GM12878 (cell line): ENCODE measurements at regions not wholly inside any gene's neighbourhood (a gene's known extent, or its start where the extent isn't known, plus 50 kb on each side); places are given as distances from the start of the nearest gene placed in this dataset.

Experiments used
- BACH1 ChIP-seq: fragments of 450-650 bp; IDR thresholded peaks from 2 replicates; pipeline ENCODE4 v1.6.1; 2017; ENCODE audit warnings: mild to moderate bottlenecking, borderline replicate concordance
- CTCF ChIP-seq, 3 experiments: IDR thresholded peaks in 2 of 3; conservative IDR thresholded peaks in 1 of 3; 2 replicates each; pipeline ENCODE4 v1.5.1; 2011; ENCODE audit warnings: low read depth in 3 of 3, low read length in 3 of 3, mild to moderate bottlenecking in 3 of 3, control low read depth in 2 of 3, moderate library complexity in 2 of 3, inconsistent platforms in 1 of 3, mixed read lengths in 1 of 3; ENCODE audit not compliant: control insufficient read depth in 2 of 3, insufficient read depth in 1 of 3; ENCODE audit errors: extremely low read depth in 1 of 3
- HCFC1 ChIP-seq: fragments of 150-350 bp; IDR thresholded peaks from 2 replicates; pipeline ENCODE4 v1.6.1; 2014; ENCODE audit warnings: low read length
- POLR2A ChIP-seq: IDR thresholded peaks from 2 replicates; pipeline ENCODE4 v1.6.1; 2011; ENCODE audit warnings: low read depth, mild to moderate bottlenecking, low read length
- RBBP5 ChIP-seq: fragments of 200-600 bp; sonication (generic); conservative IDR thresholded peaks from 2 replicates; pipeline ENCODE4 v1.6.1; 2016

- TF ChIP-seq BACH1: no peak
- no peak for TF ChIP-seq HCFC1
- no peak for TF ChIP-seq CTCF (IDR thresholded peaks at IDR 0.05 in 2 of 3, conservative IDR thresholded peaks at IDR 0.05 in 1 of 3; ENCODE audit: control insufficient read depth in 2 of 3, extremely low read depth in 1 of 3, insufficient read depth in 1 of 3, low read depth in 3 of 3, low read length in 3 of 3)
- no peak for TF ChIP-seq RBBP5
- TF ChIP-seq POLR2A: no peak
These were observed 189.6 kb upstream of the RAD23B start for GRCh38 chr9:107093365-107094060.
